HG02852 (cell line): ENCODE measurements at regions not wholly inside any gene's neighbourhood (a gene's known extent, or its start where the extent isn't known, plus 50 kb on each side); places are given as distances from the start of the nearest gene placed in this dataset.

Experiments
- ATAC-seq: cut with Tn5 transposase; IDR thresholded peaks from one replicate; pipeline ENCODE4 v1.9.1; 2021; ENCODE audit warnings: mild to moderate bottlenecking, moderate library complexity; ENCODE audit not compliant: unreplicated experiment

DNA sequence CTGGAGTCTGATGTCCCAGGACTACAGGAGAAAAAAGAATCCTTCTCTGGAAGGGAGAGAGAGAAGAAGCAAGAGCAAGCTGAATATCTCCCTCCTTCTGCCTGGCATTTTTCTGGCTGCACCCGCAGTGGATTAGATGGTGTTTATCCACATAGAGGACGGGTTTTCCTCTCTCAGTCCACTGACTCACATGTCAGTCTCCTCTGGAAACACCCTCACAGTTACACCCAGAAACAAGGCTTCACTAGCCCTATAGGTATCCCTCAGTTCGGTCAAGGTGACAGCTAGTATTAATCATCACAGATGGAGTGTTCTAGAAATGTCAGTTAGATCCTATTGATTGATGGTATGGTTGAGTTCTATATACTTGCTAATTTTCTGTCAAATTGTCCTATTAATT, 87.9 kb downstream of the RHOU start:
- no peak for ATAC-seq

- ATAC-seq: no peak
Observed at GRCh38 chr1:228824366-228824765, 89.1 kb downstream of the RHOU start.

DNA sequence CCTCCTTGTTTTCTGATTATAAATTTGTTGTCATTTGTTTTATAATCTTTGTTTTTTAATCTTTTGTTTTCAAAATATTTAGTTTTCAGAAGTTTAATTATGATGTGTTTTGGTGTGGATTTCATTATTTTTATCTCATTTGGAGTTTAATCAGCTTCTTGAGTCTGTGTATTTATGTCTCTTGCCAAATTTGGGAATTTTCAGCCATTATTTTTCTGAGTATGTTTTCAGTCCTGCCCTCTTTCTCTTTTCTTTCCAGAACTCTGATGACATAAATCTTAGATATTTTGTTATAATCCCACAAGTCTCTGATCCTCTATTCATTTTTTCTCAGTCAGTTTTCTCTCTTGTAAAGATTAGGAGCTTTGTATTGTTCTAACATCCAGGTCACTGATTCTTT, 89.8 kb downstream of the RHOU start:
- no peak for ATAC-seq

GRCh38 chr1:228825840-228826484, 90.7 kb downstream of the RHOU start:
- ATAC-seq: no peak

DNA sequence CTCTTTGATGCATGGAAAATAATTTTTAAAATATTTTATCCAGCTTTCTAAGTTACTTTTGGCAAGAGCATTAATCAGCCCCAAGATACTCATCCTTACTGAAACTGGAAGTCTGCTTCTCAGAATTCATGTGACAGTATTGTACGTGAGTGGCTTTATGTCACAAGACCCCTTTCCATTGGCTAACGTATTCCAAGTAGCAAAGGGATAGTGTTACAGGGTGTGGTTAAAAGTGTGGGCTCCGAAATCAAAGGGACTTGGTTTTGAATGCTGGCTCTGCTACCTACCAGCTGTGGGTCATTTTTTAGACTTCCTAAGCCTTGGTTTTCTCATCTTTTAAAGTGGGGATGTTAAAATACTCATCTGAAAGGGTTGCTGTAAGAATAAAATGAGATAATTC, 91.7 kb downstream of the RHOU start:
- no peak for ATAC-seq

DNA sequence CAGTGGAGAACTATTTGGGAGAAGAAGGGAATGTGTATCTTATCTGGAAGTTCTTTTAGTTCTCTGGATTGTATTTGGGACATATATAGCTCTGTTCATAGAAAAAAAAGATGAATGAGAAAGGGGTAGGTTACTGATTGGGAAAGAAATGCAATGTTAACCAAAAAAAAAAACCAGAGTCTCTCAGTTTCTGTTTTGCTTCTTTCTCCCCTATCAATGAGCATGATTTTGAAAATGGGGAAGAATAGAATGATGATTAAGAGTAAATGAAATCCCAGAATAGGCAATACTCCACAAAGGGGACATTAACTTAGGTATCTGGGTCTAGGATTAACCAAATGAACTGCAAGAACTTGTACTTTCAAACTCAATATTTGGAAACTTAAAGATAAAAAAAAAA, 92.9 kb downstream of the RHOU start:
- ATAC-seq: no peak

GRCh38 chr1:228830185-228830953, 95.1 kb downstream of the RHOU start:
- peak; percentile 11 for ATAC-seq

DNA sequence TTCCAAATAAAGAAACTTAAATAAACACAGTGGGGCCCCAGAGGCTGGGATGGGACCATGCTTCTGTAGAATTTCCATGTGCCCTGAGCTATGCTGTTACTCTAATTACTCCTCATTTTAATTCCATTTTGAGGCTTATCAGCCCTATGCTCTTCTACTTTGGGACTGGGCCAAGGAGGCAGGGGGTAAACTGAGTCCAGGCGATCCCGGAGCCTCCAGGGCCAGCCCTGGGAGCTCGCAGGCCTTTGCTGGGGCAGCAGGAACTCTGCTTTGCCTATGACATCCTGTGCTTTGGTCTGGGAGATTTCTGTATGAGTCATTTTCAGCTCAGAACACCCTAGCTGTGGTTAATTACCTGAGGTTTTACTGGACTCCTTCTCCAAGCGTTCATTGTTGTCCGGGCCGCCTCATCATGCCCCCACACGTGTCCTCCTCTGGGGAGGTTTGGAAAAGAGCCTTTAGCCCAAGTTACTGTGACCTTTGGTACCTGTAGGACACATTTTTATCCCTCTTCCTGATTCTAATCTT, 95.7 kb downstream of the RHOU start:
- ATAC-seq: peak; percentile 81

GRCh38 chr1:228833911-228834688, 98.8 kb downstream of the RHOU start:
- ATAC-seq: no peak

DNA sequence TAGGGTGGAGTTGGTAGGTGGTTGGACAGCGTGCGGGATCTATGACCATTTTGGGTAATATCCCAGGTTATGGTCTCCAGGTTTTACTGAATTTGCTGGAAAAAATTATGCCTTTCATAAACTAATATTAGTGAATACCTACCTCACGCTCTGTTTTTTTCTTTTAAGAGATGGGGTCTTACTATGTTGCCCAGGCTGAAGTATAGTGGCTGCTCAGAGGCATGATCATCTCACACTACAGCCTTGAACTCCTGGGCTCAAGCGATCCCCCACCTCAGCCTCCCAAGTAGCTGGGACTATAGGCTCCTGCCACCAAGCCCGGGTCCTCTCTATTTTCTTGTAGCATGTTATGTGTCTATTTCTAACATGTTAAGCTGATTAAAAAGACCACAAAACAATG, 100.2 kb downstream of the RHOU start:
- ATAC-seq: no peak

GRCh38 chr1:228835911-228836310, 100.6 kb downstream of the RHOU start:
- ATAC-seq: no peak

DNA sequence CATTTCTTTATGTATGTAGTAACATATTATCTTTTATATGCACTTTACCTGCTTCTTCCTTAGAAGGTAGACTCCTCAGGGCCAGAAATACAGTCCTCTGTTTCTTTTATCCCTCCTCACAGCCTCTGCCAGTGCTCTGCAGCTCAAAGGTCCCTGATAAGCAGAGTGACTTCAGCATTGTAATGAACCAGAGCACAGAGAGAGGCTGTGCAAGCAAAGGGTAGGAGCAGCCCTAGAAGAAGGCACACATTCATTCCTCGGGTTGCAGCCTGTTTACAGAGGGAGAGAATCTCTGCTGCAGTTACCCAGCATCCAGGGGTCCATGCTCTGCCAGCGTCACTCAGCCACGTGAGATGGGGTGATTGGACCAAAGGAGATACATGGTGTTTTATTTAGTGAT, 101.1 kb downstream of the RHOU start:
- no peak for ATAC-seq

GRCh38 chr1:228837032-228837431, 101.8 kb downstream of the RHOU start:
- ATAC-seq: no peak

DNA sequence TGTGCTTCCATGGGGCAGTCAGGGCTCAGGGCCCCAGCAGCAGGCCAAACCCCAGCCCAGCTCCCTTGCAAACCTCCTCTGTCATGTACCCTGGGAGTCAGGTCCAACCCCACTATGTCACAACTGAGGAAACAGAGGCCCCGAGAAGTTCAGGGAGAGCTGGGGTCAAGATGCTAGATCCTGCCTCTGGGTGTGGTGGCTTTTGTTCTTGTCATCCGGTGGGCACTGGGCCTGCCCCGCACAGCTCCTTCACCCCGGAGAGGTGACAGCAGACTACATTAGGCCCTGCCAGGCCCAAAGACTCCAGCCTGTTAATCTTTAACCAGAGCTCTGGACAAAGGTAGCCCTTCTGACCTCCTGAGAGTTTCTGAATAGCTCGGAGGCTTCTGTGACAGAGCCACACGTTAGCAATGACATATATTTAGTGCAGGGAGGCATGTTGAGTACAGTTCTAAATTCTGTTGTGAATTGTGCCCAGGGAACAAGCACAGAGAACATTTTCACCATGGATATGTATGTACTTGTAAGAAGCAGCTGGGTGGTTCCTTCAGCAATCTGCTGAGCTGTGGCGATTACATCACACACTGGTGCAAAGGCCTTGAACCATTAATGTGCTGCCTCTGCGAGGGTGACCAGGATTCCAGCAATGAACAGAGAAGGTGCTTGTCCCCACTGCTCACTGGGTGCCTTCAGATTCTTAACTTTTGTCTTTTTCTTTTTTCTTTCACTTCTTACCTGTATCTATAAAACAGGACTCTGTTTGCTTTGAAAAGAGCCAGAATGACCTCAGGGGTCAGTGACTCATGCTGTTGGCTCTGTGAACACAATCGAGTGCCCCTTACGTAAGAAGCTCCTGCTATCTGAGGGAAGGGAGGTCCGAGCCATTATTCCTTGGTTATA, 102.8 kb downstream of the RHOU start:
- no peak for ATAC-seq

DNA sequence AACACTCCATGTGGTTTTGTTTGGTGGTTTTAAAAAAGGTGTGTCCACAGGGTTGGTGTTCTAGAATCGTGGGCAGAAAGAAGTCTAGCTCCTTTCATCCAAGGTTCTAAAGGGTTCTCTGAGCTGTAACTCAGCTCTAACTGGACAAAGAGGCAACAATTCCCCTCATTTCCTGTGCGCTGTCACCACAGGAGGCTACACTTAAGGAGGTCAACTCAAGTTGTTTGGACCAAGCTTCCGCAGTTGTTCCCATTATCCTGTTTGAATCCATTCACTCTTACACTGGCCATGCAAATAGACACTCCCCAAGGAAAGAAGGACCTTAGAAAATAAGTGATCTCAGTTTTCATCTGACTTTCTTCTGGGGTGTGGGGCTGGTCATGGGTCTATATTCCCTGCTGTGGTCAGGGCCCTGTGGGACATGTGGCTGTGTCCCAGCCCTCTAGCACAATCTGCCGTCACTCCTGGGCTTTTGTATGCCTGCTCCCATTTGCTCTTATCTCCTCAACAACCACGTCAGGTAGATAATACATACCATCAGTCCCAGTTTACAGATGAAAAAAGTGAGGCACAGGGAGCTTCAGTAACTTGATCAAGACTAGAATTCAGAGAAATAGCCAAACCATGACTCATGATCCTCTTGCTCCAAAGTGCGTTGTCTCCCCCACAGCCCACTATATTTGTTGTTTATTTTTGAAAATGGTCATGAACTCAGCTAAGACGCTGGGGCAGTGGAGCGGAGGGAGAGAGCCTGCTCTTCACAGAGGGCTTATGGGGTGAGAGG, 103.6 kb downstream of the RHOU start:
- no peak for ATAC-seq

DNA sequence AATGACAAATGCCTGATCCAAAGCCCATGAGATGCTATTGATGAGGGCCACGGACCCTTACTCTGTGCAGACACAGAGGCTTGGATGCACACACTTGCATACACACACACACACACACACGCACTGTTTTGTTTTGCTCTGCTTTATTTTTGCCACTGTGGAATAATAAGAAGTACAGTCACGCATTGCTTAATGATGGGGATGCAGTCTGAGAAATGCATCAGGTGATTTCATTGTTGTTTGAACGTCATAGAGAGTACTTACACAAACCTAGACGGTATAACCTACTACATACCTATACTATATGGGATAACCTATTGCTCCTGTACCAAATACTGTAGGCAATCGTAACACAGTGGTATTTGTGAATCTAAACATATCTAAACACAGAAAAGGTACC, 104.4 kb downstream of the RHOU start:
- ATAC-seq: no peak

- ATAC-seq: no peak
Observed at GRCh38 chr1:228841632-228842031, 106.4 kb downstream of the RHOU start.

GRCh38 chr1:228842094-228842775, 107.0 kb downstream of the RHOU start:
- peak; percentile 51 for ATAC-seq

DNA sequence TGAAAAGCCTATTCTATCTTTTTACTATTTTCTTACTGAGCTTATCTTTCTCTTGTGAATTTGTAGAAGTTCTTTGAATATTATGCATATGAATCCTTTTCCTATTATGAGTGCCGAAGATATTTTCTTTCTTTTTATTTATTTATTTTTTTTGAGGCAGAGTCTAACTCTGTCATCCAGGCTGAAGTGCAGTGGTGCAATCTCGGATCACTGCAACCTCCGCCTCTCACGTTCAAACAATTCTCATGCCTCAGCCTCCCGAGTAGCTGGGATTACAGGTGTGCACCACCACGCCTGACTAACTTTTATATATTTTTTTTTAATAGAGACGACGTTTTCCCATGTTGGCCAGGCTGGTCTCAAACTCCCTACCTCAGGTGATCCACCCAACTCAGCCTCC, 109.8 kb downstream of the RHOU start:
- ATAC-seq: no peak
